HCT116 (cell line): ENCODE measurements at regions not wholly inside any gene's neighbourhood (a gene's known extent, or its start where the extent isn't known, plus 50 kb on each side); places are given as distances from the start of the nearest gene placed in this dataset.

Experiments
- CBX3 ChIP-seq: IDR thresholded peaks from 2 replicates; pipeline ENCODE4 v1.6.1; 2012; ENCODE audit warnings: low read depth
- CEBPB ChIP-seq: IDR thresholded peaks from 2 replicates; pipeline ENCODE4 v1.6.1; 2012; ENCODE audit warnings: low read depth
- CTCF ChIP-seq, 3 experiments: fragments of 200-600 bp in 1 of 3; sonication (generic) in 1 of 3; IDR thresholded peaks in 2 of 3; conservative IDR thresholded peaks in 1 of 3; 2 replicates each; pipeline ENCODE4 v1.5.1; 2012 to 2017; ENCODE audit warnings: low read depth in 2 of 3, low read length in 2 of 3, antibody characterized with exemption in 1 of 3, borderline replicate concordance in 1 of 3, control low read depth in 1 of 3, mild to moderate bottlenecking in 1 of 3, mixed read lengths in 1 of 3, mixed run types in 1 of 3, moderate library complexity in 1 of 3; ENCODE audit not compliant: insufficient read depth in 1 of 3
- EGR1 ChIP-seq: IDR thresholded peaks from 2 replicates; pipeline ENCODE4 v1.6.1; 2012; ENCODE audit warnings: low read depth
- EZH2 ChIP-seq: fragments of 200-600 bp; sonication (generic); IDR thresholded peaks from 2 replicates; pipeline ENCODE4 v1.6.1; 2017; ENCODE audit warnings: antibody characterized with exemption, mixed run types
- MAX ChIP-seq: IDR thresholded peaks from 2 replicates; pipeline ENCODE4 v1.6.1; 2012
- POLR2A ChIP-seq: IDR thresholded peaks from 2 replicates; pipeline ENCODE4 v1.7.0; 2011; ENCODE audit warnings: borderline replicate concordance; ENCODE audit not compliant: insufficient read depth, insufficient read length; ENCODE audit errors: extremely low read depth
- POLR2AphosphoS5 ChIP-seq: IDR thresholded peaks from 2 replicates; pipeline ENCODE4 v1.6.1; 2011; ENCODE audit warnings: mild to moderate bottlenecking, low read depth, low read length, moderate library complexity
- SP1 ChIP-seq: IDR thresholded peaks from 2 replicates; pipeline ENCODE4 v1.6.1; 2012; ENCODE audit warnings: low read depth
- SRF ChIP-seq: IDR thresholded peaks from 2 replicates; pipeline ENCODE4 v1.6.1; 2012; ENCODE audit warnings: low read depth
- ZBTB33 ChIP-seq: IDR thresholded peaks from 2 replicates; pipeline ENCODE4 v1.6.1; 2011; ENCODE audit warnings: mild to moderate bottlenecking, low read length, moderate library complexity; ENCODE audit not compliant: insufficient replicate concordance; ENCODE audit errors: extremely low read depth
- ZNF274 ChIP-seq: fragments of 200-500 bp; sonication (Bioruptor generic); IDR thresholded peaks from 2 replicates; pipeline ENCODE4 v1.6.1; 2014; ENCODE audit warnings: mild to moderate bottlenecking, low read depth, low read length, inconsistent platforms

GRCh38 chr4:1543976-1544375 is 137.7 kb upstream of the NKX1-1 start:
- TF ChIP-seq CEBPB (no peak), CBX3 (no peak), CTCF (IDR thresholded peaks at IDR 0.05 in 2 of 3, conservative IDR thresholded peaks at IDR 0.05 in 1 of 3; ENCODE audit: borderline replicate concordance in 1 of 3, insufficient read depth in 1 of 3, low read depth in 2 of 3, low read length in 2 of 3) (no peak), POLR2A (no peak), EZH2 (no peak), ZNF274 (no peak), SP1 (no peak), SRF (no peak), ZBTB33 (no peak), POLR2AphosphoS5 (no peak), EGR1 (no peak), MAX (no peak)
